Endothelial cell (in vitro differentiated cells): ENCODE measurements at regions not wholly inside any gene's neighbourhood (a gene's known extent, or its start where the extent isn't known, plus 50 kb on each side); places are given as distances from the start of the nearest gene placed in this dataset.
"Not testable (repeated sequence)": the region's sequence is repeated elsewhere in the genome, so short reads cannot be mapped to it uniquely, and the experiment has no call there.

Experiments
- DNase-seq: peaks from one replicate; pipeline ENCODE4 v3.0.0; 2021; ENCODE audit warnings: low spot score
- H3K27ac Mint-ChIP-seq: one replicate; pipeline ENCODE4 v1.8.0; 2021; ENCODE audit warnings: mixed read lengths, inconsistent platforms; ENCODE audit not compliant: unreplicated experiment
- H3K27me3 Mint-ChIP-seq: one replicate; pipeline ENCODE4 v1.8.0; 2021; ENCODE audit warnings: mild to moderate bottlenecking, moderate library complexity, mixed read lengths, inconsistent platforms; ENCODE audit not compliant: unreplicated experiment
- H3K36me3 Mint-ChIP-seq: one replicate; pipeline ENCODE4 v1.8.0; 2021; ENCODE audit warnings: mild to moderate bottlenecking, low read depth, mixed read lengths, inconsistent platforms; ENCODE audit not compliant: unreplicated experiment
- H3K4me1 Mint-ChIP-seq: one replicate; pipeline ENCODE4 v1.8.0; 2021; ENCODE audit warnings: mild to moderate bottlenecking, mixed read lengths, inconsistent platforms; ENCODE audit not compliant: unreplicated experiment
- H3K4me3 Mint-ChIP-seq: one replicate; pipeline ENCODE4 v1.8.0; 2021; ENCODE audit warnings: mild to moderate bottlenecking, mixed read lengths, inconsistent platforms; ENCODE audit not compliant: unreplicated experiment
- H3K9me3 Mint-ChIP-seq: one replicate; pipeline ENCODE4 v1.8.0; 2021; ENCODE audit warnings: mixed read lengths, inconsistent platforms; ENCODE audit not compliant: unreplicated experiment
- CTCF ChIP-seq: fragments of 200-600 bp; sonication (generic); IDR thresholded peaks from one replicate; pipeline ENCODE4 v1.5.0; 2021; ENCODE audit warnings: antibody characterized with exemption; ENCODE audit not compliant: unreplicated experiment

DNA sequence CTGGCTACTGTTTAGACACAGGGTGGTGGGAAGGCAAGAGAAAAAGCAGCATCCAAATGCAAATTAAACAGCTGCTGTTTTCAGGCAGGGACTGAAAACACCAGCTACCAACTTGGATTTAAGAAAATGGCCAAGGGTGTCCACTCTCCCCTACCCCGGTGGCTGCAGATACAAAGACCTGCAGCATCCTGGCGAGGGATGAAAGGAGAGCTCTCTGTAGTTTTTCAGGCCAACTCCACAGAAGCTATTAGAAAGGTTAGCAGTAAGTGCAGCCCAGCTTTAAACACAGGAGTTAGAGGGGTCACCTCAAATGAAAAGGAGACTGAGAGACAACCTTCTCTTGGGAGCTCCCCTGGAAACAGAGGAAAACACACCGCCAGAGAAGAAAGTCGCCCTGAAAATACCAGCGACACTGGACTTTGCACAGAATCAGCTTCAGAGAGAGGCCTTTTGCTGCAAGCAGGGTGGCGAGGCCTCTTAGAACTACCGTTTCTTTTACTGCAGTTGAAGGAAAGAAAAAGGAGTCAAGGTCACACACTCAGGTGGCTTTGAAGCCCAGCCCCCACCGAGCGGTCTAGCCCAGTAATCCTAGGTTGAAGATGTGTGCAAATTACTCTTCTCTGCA, 74.4 kb upstream of the TIAM1 start:
- Mint-ChIP-seq H3K36me3 (peaks cover 14% of the 10 kb centered on the region), H3K4me1 (no peaks in the 10 kb centered on the region), H3K27ac (no peak overlapping the region), H3K27me3 (peaks cover 4% of the 10 kb centered on the region), H3K9me3 (no peaks in the 10 kb centered on the region), H3K4me3 (no peak overlapping the region)
- DNase-seq: no peak
- TF ChIP-seq CTCF: no peak

- H3K36me3 Mint-ChIP-seq: peaks cover 14% of the 10 kb centered on the region
- not testable (repeated sequence) for H3K27me3 Mint-ChIP-seq, H3K9me3 Mint-ChIP-seq, DNase-seq, H3K4me1 Mint-ChIP-seq, H3K27ac Mint-ChIP-seq
- H3K4me3 Mint-ChIP-seq: peak overlapping the region; percentile 82
Measured at GRCh38 chr21:31417214-31417613, 73.2 kb upstream of the TIAM1 start.

DNA sequence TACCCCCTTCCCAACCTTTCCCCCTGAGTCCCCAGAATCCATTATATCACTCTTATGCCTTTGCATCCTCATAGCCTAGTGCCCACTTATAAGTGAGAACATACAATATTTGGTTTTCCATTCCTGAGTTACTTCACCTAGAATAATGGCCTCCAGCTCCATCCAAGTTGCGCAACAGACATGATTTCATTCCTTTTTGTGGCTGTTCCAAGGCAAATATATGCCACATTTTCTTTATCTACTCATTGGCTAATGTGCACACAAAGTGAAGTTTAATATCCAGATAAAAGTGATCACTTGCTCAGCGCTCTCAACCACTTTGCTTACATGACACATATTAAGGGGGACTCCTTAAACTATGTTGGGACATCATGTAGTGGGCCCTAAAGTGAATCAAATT, 72.4 kb upstream of the TIAM1 start:
- Mint-ChIP-seq H3K36me3 (peaks cover 22% of the 10 kb centered on the region), H3K4me3 (no peak overlapping the region), H3K27ac (no peak overlapping the region), H3K27me3 (peaks cover 4% of the 10 kb centered on the region), H3K9me3 (no peaks in the 10 kb centered on the region), H3K4me1 (no peaks in the 10 kb centered on the region)
- no peak for DNase-seq
- TF ChIP-seq CTCF: no peak

- TF ChIP-seq CTCF: no peak
Measured at GRCh38 chr21:31414263-31415000, 70.4 kb upstream of the TIAM1 start.

DNA sequence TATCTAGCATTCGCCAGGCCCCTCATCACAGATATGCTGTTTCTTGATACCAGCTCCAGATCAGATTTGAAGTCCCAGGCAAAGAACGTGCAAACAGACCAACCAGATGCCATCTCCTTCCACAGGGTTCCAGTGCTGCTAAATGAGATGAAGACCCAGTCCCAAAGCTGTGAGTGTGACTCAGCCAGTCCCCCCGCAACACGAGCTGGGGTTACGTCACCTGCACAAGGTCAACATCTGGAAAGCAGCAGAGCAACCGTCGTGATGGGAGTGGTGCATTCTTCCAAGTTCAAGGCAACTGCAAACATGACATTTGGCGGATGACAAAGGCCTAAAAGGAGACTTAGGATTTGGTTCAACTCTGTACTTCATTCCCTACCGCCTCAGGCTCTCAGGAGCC, 69.6 kb upstream of the TIAM1 start:
- Mint-ChIP-seq H3K27ac (no peak overlapping the region), H3K4me1 (no peaks in the 10 kb centered on the region), H3K36me3 (peaks cover 22% of the 10 kb centered on the region), H3K27me3 (peaks cover 4% of the 10 kb centered on the region), H3K4me3 (no peak overlapping the region), H3K9me3 (no peaks in the 10 kb centered on the region)
- no peak for TF ChIP-seq CTCF
- DNase-seq: no peak

More at GRCh38 chr21:31414263-31415000, 70.4 kb upstream of the TIAM1 start:
- peaks cover 22% of the 10 kb centered on the region for H3K36me3 Mint-ChIP-seq
- no peaks in the 10 kb centered on the region for H3K9me3 Mint-ChIP-seq
- DNase-seq: no peak
- peaks cover 4% of the 10 kb centered on the region for H3K27me3 Mint-ChIP-seq
- no peaks in the 10 kb centered on the region for H3K4me1 Mint-ChIP-seq
- no peak overlapping the region for H3K4me3 Mint-ChIP-seq
- H3K27ac Mint-ChIP-seq: no peak overlapping the region
